ENCODE measurements at regions not wholly inside any gene's neighbourhood (a gene's known extent, or its start where the extent isn't known, plus 50 kb on each side); places are given as distances from the start of the nearest gene placed in this dataset.

DNA sequence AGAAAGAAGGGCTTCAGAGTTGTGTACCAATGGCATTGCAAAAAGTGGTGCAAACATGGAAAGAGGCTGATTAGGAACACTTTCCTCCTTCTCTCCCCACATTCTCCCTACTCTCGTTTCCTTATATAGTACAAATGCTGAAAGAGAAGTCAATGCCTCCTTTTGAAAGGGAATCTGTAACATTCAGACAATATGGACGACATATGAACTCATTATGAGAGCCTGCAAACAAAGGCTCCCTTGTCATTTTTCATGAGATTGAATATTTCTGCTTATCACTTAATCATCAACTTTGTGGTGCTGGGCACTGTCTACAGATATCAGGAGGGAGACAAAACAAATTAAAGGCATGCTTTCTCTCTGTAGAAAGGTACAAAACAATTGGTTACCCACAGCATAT lies 437.1 kb upstream of the PHF14 start:
- no peak overlapping the region for H3K27ac ChIP-seq (ENCODE audit: low read depth in 1 of 2, low read length in 2 of 2)
- H3K27me3 ChIP-seq (ENCODE audit: control insufficient read depth in 2 of 2, insufficient read depth in 2 of 2, low read length in 2 of 2): no peaks in the 10 kb centered on the region
- intact Hi-C loops (cut with micrococcal nuclease): loop anchor here in 1 of 2 donors (10.0 kb wide), 1 partner anchor 58 kb away; no protein-coding TSS in a partner anchor
- WGBS (ENCODE audit: insufficient coverage): no CpG with 5 or more reads among the region's 2 CpGs
- H3K36me3 Mint-ChIP-seq: no peaks in the 10 kb centered on the region
- H3K36me3 ChIP-seq (replicated peaks in 1 of 2; ENCODE audit: control insufficient read depth in 1 of 2, insufficient read depth in 2 of 2, low read length in 2 of 2): no peaks in the 10 kb centered on the region
- H3K4me1 ChIP-seq (ENCODE audit: control insufficient read depth in 1 of 2, insufficient read depth in 2 of 2, low read length in 2 of 2): peaks cover 3 to 10% of the 10 kb centered on the region in 2 donors
- H3K27ac Mint-ChIP-seq: no peak overlapping the region
- H2AFZ ChIP-seq (ENCODE audit: insufficient read depth, low read depth, low read length, poor library complexity, severe bottlenecking): no peak overlapping the region
- H3K27me3 Mint-ChIP-seq (ENCODE audit: low read depth in 3 of 3): peaks cover 0 to 1% (median 0%) of the 10 kb centered on the region in 3 donors
- H3K79me2 ChIP-seq (ENCODE audit: insufficient read depth, low read length): no peaks in the 10 kb centered on the region
- no peak overlapping the region for H3K4me3 ChIP-seq (replicated peaks in 1 of 3; ENCODE audit: low read depth in 2 of 3, low read length in 3 of 3)
- H3K9ac ChIP-seq (ENCODE audit: insufficient read depth, low read length, poor library complexity, severe bottlenecking): no peak overlapping the region
- H3K4me1 Mint-ChIP-seq: peaks cover 9% of the 10 kb centered on the region
- H3K9me3 ChIP-seq (replicated peaks in 1 of 2; ENCODE audit: control insufficient read depth in 1 of 2, insufficient read depth in 1 of 2, low read length in 2 of 2): peaks cover 0 to 9% of the 10 kb centered on the region in 2 donors
- no peak overlapping the region for H3K4me3 Mint-ChIP-seq
- TF ChIP-seq, protein P1, sequence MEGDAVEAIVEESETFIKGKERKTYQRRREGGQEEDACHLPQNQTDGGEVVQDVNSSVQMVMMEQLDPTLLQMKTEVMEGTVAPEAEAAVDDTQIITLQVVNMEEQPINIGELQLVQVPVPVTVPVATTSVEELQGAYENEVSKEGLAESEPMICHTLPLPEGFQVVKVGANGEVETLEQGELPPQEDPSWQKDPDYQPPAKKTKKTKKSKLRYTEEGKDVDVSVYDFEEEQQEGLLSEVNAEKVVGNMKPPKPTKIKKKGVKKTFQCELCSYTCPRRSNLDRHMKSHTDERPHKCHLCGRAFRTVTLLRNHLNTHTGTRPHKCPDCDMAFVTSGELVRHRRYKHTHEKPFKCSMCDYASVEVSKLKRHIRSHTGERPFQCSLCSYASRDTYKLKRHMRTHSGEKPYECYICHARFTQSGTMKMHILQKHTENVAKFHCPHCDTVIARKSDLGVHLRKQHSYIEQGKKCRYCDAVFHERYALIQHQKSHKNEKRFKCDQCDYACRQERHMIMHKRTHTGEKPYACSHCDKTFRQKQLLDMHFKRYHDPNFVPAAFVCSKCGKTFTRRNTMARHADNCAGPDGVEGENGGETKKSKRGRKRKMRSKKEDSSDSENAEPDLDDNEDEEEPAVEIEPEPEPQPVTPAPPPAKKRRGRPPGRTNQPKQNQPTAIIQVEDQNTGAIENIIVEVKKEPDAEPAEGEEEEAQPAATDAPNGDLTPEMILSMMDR (IDR thresholded peaks at IDR 0.05): no peak
- peaks cover 2 to 15% (median 8%) of the 10 kb centered on the region in 7 donors for H3K9me3 Mint-ChIP-seq
- no peak overlapping the region for H3K4me2 ChIP-seq (replicated peaks; ENCODE audit: extremely low read depth, low read length, poor library complexity, severe bottlenecking)
- no peak for DNase-seq
- H4K20me1 ChIP-seq (ENCODE audit: insufficient read depth, low read length): no peaks in the 10 kb centered on the region

DNA sequence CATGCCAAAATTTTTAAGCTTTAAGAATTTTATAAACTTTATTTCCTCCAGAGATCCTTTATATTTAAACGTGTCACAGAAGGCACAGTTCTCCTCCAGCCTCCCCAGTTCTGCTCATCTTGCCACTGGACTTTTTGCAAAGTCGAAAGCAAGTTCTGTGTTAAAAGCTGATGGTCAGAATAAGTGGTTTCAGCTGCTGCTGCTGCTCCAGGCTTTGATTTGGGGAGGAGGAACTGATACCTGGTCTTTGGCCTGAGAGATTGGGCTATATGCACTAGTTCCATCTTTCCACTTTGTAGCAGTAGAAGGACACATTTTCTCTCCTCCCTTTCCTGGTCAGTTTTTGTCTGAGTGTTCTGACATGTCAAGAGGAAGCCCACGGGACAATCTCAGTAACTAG lies 435.9 kb upstream of the PHF14 start:
- H3K4me1 Mint-ChIP-seq: peaks cover 9% of the 10 kb centered on the region
- peaks cover 3 to 10% of the 10 kb centered on the region in 2 donors for H3K4me1 ChIP-seq (ENCODE audit: control insufficient read depth in 1 of 2, insufficient read depth in 2 of 2, low read length in 2 of 2)
- H3K9ac ChIP-seq (ENCODE audit: insufficient read depth, low read length, poor library complexity, severe bottlenecking): no peak overlapping the region
- H3K79me2 ChIP-seq (ENCODE audit: insufficient read depth, low read length): no peaks in the 10 kb centered on the region
- H3K4me2 ChIP-seq (replicated peaks; ENCODE audit: extremely low read depth, low read length, poor library complexity, severe bottlenecking): no peak overlapping the region
- no peaks in the 10 kb centered on the region for H3K36me3 Mint-ChIP-seq
- peaks cover 0 to 9% of the 10 kb centered on the region in 2 donors for H3K9me3 ChIP-seq (replicated peaks in 1 of 2; ENCODE audit: control insufficient read depth in 1 of 2, insufficient read depth in 1 of 2, low read length in 2 of 2)
- no peak overlapping the region for H3K4me3 Mint-ChIP-seq
- no peak for DNase-seq
- intact Hi-C loops (cut with micrococcal nuclease): loop anchor here in 1 of 2 donors (10.0 kb wide), 1 partner anchor 57 kb away; no protein-coding TSS in a partner anchor
- H3K27me3 ChIP-seq (ENCODE audit: control insufficient read depth in 2 of 2, insufficient read depth in 2 of 2, low read length in 2 of 2): no peaks in the 10 kb centered on the region
- H3K27ac ChIP-seq (ENCODE audit: low read depth in 1 of 2, low read length in 2 of 2): no peak overlapping the region
- H3K36me3 ChIP-seq (replicated peaks in 1 of 2; ENCODE audit: control insufficient read depth in 1 of 2, insufficient read depth in 2 of 2, low read length in 2 of 2): no peaks in the 10 kb centered on the region
- 80% methylated on average over 1 of the region's 3 CpGs for WGBS (ENCODE audit: insufficient coverage)
- no peaks in the 10 kb centered on the region for H4K20me1 ChIP-seq (ENCODE audit: insufficient read depth, low read length)
- no peak overlapping the region for H3K27ac Mint-ChIP-seq
- TF ChIP-seq, protein P1 (IDR thresholded peaks at IDR 0.05): no peak
- peaks cover 0 to 1% (median 0%) of the 10 kb centered on the region in 3 donors for H3K27me3 Mint-ChIP-seq (ENCODE audit: low read depth in 3 of 3)
- peaks cover 1 to 14% (median 8%) of the 10 kb centered on the region in 7 donors for H3K9me3 Mint-ChIP-seq
- H2AFZ ChIP-seq (ENCODE audit: insufficient read depth, low read depth, low read length, poor library complexity, severe bottlenecking): no peak overlapping the region
- H3K4me3 ChIP-seq (replicated peaks in 1 of 3; ENCODE audit: low read depth in 2 of 3, low read length in 3 of 3): no peak overlapping the region
